ENCODE measurements at regions not wholly inside any gene's neighbourhood (a gene's known extent, or its start where the extent isn't known, plus 50 kb on each side); places are given as distances from the start of the nearest gene placed in this dataset.
"Not testable (repeated sequence)": the region's sequence is repeated elsewhere in the genome, so short reads cannot be mapped to it uniquely, and the experiment has no call there.

DNA sequence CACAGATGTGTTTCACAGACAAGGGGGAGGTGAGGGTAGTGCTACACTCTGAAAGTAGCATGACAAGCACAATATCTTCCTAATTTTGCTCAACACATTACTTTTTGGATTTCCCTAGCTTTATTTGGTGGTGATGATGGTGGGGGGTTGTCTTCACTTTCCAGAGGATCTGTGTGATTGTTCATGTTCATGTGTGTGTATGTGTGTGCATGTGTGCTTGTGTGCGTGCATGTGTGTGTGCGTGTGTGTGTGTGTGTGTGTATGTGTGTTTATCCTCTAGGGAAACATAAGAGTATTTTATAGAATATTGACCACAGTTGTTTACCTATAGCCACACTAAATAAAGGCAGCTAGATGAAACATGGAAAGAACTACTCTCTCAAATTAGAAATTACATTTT, 183.8 kb upstream of the EYA4 start:
- DNase-seq, result no peak

- no peak for DNase-seq
Measured at GRCh38 chr6:133062077-133062476, 179.1 kb upstream of the EYA4 start.

DNA sequence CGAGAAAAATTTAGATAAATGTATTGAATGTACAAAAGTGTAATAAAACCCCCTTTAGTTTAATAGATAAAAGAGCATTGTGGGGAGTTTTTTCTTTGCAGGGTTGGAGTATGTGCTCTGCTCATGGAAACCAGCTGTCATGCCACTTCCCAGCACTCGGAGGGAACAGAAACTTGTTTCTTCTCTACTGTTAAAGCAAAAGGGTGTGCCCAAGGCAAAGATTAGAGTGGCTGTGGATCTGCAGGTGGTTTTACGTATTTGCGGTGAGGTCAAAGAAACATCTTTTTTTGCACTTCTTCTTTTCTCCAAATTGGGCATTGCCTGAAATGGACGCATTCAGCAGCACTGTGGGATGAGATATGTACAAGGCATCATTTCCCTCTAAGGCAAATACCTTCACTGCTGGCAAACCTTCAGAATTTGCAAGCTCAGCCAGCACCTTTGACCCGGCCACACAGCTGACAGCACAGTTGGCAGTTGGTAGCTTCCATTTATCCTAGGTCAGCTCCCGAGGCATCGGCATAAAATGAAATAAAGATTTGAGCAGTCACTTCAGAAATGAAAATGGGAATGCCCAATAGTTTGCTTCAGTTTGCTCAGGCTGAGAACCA, 178.4 kb upstream of the EYA4 start:
- no peak for DNase-seq

DNA sequence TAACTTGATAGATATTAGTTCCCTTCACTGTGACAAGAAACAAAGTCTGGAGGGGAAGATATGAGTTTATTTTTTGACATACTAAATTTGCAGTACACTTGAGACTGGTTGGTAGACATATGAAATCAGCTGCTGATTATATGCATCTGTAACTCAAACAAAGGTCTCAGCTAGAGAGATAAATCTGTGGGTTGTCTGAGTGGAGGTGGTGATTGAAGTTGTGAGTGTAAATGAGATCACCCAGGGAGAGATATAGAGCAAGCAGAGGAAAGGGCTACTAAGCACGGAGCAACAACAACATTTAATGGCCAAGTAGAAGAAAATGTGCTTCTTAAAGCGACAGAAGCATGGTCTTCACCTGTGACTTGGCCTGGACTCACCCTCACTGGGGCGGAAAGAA, 173.2 kb upstream of the EYA4 start:
- DNase-seq, result no peak

- DNase-seq, result no peak
Measured at GRCh38 chr6:133070410-133071043, 170.6 kb upstream of the EYA4 start.

DNA sequence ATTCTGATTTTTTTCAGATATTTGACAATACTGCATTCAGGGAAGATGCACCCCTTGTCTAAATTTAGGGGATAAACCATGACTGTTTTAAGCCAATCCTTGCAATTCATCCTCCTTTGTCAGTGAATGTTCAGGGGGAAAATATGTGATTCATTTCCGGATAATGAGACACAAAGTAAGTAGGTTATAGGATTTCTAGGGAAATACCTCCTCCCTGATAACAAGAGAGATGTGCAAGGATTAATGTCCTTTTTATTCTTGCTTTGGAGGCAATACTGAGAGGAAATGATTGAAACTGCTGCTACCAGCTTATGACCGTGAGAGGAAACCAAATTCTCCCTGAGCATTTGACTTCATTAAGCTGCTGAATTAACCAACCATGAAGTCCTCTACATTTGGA, 161.3 kb upstream of the EYA4 start:
- DNase-seq, result no peak

DNA sequence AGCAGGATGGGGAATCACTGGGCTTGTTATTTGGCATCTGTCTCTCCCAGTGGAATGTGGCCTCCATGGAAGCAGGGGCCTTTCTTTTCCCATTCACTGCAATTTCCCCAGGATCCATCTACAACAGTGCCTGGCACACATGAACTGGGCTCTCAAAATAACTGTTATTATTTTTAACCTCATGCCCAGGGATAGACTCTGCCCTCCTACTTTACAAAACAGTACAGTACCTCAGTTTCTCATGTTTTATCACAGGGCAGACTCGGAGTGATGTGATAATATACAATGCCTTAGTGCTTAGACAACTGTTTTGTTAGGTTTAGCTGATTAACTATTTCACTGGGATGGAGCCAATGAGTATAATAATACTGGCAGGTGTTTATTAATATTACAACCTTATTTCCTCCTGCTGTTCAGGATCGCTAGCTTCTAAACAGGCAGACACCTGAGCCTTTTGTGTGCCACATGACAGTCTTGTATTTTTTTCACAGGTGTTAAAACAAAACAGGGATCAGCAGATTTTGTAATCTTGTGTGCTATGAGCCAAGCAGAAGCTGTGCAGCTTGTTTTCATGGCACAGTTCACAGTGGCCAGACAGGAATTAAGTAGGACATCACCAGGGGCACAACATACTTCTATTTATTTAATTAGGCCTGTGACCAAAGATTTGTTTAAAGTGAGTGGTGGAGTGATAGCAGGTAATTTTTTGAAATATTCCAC, 157.7 kb upstream of the EYA4 start:
- DNase-seq, result peak; percentile 29

- DNase-seq, result no peak
Measured at GRCh38 chr6:133085471-133085870, 155.7 kb upstream of the EYA4 start.

DNA sequence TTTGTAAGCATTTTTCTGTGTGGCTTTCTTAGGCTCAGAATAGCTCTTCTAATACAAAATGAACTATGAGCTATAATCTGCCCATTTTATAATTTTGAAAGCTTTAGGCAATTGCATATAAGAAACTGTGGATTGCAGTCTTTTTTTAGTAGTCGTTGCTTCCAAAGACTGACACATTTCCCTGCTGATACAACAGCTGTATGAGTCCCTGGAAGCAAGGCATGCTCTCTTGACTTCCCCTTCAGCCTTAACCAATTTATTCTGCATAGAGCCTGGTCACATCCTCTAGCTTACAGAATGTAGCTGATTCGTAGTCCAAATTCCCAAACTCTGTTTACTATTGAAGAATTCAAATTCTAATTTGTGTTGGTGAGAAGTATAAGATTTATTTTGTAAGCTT, 155.3 kb upstream of the EYA4 start:
- DNase-seq, result no peak

- no peak for DNase-seq
Measured at GRCh38 chr6:133088931-133089695, 152.0 kb upstream of the EYA4 start.

DNA sequence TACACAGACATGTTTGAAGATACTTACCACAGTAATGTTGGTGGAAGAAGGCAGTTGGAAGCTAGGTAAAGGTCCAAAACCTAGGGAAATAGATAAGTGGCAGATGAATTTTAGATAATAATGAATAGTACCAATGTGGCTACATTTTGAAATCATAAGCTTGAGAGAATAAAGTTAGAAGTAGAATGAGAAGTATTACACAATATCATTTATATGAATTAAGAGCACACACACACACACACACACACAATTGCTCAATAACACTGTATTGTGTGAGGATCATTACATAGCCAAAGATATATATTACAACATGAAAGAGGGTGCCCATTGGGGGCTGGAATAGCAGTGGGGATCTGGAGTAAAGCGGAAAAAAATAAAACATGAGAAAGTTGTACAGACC, 149.0 kb upstream of the EYA4 start:
- DNase-seq, result no peak

GRCh38 chr6:133092771-133093170, 148.4 kb upstream of the EYA4 start:
- no peak for DNase-seq

DNA sequence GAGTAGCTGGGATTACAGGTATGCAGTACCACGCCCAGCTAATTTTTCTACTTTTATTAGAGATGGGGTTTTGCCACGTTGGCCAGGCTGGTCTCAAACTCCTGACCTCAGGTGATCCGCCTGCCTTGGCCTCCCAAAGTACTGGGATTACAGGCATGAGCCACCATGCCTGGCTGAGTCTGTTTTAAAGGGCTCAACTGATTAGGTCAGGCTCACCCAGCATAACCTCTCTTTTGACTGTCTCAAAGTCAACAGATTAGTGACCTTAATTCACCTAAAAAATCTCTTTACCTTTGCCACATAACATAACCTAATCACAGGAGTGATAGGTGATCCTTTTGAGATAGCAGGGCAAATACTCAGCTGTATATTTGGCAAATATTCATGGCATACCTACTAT, 147.9 kb upstream of the EYA4 start:
- not testable (repeated sequence) for DNase-seq

DNA sequence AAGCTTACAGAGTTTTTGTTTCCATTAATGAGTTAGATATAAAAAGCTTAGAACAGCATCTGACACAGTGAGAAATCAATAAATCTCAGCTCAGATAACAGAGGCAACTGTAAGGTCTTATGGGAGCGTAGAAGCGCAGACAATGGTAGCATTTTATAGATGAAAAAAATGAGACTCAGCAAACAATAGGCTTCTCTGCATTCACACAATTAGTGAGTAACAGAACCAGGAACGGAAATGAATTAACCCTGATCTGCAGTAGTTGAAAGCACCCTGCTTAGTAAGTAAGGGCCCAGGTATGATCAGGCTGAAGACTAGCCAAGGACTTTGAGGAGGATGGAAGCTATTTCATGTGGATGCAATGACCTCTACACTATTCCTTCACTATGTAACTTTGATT, 147.2 kb upstream of the EYA4 start:
- DNase-seq, result peak; percentile 7

- DNase-seq, result no peak
Measured at GRCh38 chr6:133097208-133097607, 143.9 kb upstream of the EYA4 start.

DNA sequence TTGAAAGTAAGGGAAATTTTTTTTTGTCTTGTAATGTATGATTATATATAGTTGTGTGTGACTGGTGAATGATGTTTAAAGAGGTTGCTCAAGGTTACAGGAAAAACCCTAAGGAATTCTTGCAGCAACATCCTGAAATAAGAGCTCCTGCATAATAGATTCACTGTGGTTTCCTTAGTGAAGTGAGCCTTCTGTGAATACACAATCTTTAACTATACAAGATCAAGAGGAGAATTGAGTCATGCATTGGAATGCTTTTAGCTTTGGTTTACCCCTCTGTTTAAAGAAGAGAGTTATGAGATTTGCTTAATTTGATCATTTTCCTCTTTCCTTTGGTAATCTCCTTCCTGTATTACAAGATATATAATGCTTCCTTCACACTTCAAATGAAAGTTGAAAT, 141.6 kb upstream of the EYA4 start:
- DNase-seq, result peak; percentile 5

DNA sequence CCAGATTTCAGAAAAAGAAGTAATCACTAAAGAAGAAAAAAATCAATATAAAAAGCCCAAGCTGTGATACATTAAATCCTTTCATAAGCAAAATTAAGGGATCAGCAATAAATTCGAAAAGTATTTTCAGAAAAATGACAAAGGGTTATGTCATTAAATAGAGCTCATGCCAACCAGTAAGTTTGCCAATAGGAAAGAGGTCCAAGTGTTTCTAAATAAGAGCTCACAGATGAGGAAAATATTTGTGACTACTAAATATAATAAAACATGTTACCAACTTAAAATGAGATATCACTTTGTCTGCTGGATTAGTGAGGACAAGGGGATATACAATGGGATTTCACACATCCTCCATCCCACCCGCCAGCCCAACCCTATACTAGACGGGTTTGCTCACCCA, 140.3 kb upstream of the EYA4 start:
- DNase-seq, result no peak

DNA sequence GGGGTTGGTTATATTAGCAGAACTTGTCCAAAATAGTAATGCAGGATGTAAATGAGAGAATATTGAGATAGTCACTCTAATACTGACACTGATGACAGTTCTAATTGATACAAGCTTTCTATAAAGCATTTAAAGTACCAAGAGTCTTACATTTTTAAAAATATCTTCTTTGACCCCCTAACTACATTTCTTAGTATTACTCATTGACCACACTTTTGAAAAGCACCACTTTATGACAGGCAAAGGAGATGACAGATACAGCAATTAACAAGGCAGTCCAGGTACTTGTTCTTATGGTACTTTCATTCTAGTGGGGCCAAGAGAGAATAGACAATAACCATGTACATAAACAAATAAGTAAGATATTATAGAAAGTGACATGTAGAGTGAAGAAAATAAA, 139.4 kb upstream of the EYA4 start:
- DNase-seq, result no peak

DNA sequence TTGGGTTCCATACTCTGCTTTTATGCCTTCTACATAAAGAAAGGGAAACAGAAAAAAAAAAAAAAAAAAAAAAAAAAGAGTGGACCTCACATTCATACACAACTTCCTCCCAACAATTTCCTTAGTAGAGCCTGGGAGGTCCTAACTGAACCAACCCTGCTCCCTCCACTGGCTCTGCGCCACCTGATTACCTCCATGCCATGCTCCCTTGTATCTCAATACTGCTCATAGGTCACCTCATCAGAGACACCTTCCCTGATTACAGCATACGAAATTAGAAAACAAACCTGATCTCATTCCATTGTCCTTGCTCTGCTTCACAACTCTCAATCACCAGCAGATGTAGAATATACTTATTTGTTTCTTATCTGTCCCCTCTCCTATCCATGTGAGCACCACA, 134.2 kb upstream of the EYA4 start:
- DNase-seq, result no peak

GRCh38 chr6:133108419-133108818, 132.7 kb upstream of the EYA4 start:
- DNase-seq, result no peak

GRCh38 chr6:133114973-133115372, 126.2 kb upstream of the EYA4 start:
- DNase-seq, result no peak

GRCh38 chr6:133115946-133116345, 125.2 kb upstream of the EYA4 start:
- no peak for DNase-seq

- no peak for DNase-seq
Measured at GRCh38 chr6:133128191-133128590, 113.0 kb upstream of the EYA4 start.

DNA sequence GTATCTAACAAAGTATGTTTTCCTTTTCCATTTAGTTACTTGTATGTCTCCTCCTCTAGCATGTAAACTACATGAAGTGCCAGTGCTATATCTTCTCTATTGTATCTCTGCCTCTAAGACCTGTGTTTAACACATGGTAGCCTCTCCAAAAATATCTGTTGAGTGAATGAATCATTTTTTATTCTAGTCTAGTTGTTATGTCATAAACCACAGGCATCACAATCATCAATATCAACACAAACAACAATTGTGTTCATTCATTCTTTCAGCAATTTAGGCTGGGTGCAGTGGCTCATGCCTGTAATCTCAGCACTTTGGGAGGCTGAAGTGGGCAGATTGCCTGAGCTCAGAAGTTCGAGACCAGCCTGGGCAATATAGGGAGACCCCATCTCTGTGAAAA, 111.6 kb upstream of the EYA4 start:
- DNase-seq, result no peak

Measured in NCI-H2107 (cell line).